Vagina (tissue), 2 donors: ENCODE measurements at regions not wholly inside any gene's neighbourhood (a gene's known extent, or its start where the extent isn't known, plus 50 kb on each side); places are given as distances from the start of the nearest gene placed in this dataset.

Experiments
- CTCF ChIP-seq, 3 experiments: fragments of 450-650 bp in 2 of 3; fragments of 200-600 bp in 1 of 3; sonication (generic) in 1 of 3; IDR thresholded peaks; one replicate each; pipeline ENCODE4 v1.5.1; 2017 to 2019; ENCODE audit warnings: antibody characterized with exemption in 3 of 3, mild to moderate bottlenecking in 2 of 3, moderate library complexity in 2 of 3
- POLR2A ChIP-seq, 2 donors: fragments of 450-650 bp; IDR thresholded peaks; one replicate each; pipeline ENCODE4 v1.6.1; 2017; ENCODE audit warnings: antibody characterized with exemption in 2 of 2, mild to moderate bottlenecking in 2 of 2, moderate library complexity in 2 of 2
- POLR2AphosphoS5 ChIP-seq, 2 donors: sonication (generic); formaldehyde crosslinking; IDR thresholded peaks; one replicate each; pipeline ENCODE4 v1.9.0; 2017; ENCODE audit warnings: antibody characterized with exemption in 2 of 2, mild to moderate bottlenecking in 2 of 2, low read depth in 1 of 2; ENCODE audit not compliant: insufficient read depth in 1 of 2

DNA sequence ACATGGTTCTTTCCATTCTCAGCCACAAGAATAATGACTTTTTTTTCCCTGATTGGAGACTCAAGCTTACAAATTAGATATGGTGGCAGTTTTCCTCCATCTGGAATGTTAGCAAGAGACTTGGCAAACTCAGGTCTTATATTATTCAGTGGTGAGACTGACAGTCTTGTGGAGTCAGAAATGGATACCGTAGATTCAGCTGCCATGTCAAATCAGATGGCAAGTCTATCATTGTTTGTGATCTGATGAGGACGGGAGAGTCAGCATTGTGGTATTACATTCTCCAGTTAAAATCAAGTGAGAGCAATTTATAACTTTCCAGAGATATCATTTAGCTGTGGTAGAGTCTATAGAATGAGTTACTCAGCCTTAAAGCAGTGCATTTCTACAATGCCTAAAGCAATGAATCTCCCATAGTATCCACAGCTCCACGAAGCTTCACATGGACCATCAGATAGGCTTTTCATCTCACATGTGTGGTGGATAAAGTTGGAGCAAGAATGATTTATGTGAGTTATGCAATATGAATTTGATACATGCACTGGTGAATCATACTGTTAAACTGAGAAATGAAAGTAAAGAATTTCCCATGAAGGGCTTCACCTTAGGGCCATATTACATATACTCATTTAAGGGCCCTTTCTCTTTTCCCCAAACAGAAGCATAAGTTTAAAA lies 430.6 kb downstream of the ZNF608 start:
- TF ChIP-seq POLR2A (IDR thresholded peaks at IDR 0.05) (no peak), CTCF (IDR thresholded peaks at IDR 0.05) (no peak), POLR2AphosphoS5 (IDR thresholded peaks at IDR 0.05; ENCODE audit: insufficient read depth in 1 of 2, low read depth in 1 of 2) (no peak)
